ENCODE measurements at regions not wholly inside any gene's neighbourhood (a gene's known extent, or its start where the extent isn't known, plus 50 kb on each side); places are given as distances from the start of the nearest gene placed in this dataset.
A peak's percentile ranks its signal among the peaks of the same experiment; 100 is the strongest.

- Histone ChIP-seq H3K9me3 (ENCODE audit: control insufficient read depth, insufficient read depth, low read length) (no peaks in the 10 kb centered on the region), H3K27me3 (ENCODE audit: control insufficient read depth, insufficient read depth, low read length) (no peaks in the 10 kb centered on the region), H3K4me1 (ENCODE audit: control insufficient read depth, insufficient read depth, low read length) (no peaks in the 10 kb centered on the region), H3K27ac (ENCODE audit: low read length) (no peak overlapping the region), H3K36me3 (ENCODE audit: control insufficient read depth, insufficient read depth, low read length) (no peaks in the 10 kb centered on the region), H3K4me3 (ENCODE audit: low read length) (no peak overlapping the region)
- Mint-ChIP-seq H3K36me3 (no peaks in the 10 kb centered on the region), H3K4me1 (no peaks in the 10 kb centered on the region), H3K27me3 (ENCODE audit: low read depth in 2 of 2) (peaks cover 0 to 4% of the 10 kb centered on the region in 2 donors), H3K9me3 (no peaks in the 10 kb centered on the region), H3K27ac (no peak overlapping the region), H3K4me3 (no peak overlapping the region)
- no peak for TF ChIP-seq CTCF (IDR thresholded peaks at IDR 0.05)
- intact Hi-C loops (cut with micrococcal nuclease), result no loop called here
- ATAC-seq (no peak), DNase-seq (no peak)
Observed at GRCh38 chr1:243996223-243996622, 54.9 kb upstream of the ZBTB18 start.

GRCh38 chr1:243991650-243992049 is 59.4 kb upstream of the ZBTB18 start:
- no peak for TF ChIP-seq CTCF (IDR thresholded peaks at IDR 0.05)
- Mint-ChIP-seq H3K4me3 (no peak overlapping the region), H3K36me3 (no peaks in the 10 kb centered on the region), H3K4me1 (no peaks in the 10 kb centered on the region), H3K9me3 (peaks cover 0 to 2% of the 10 kb centered on the region in 2 donors), H3K27ac (no peak overlapping the region), H3K27me3 (ENCODE audit: low read depth in 2 of 2) (peaks cover 8 to 9% of the 10 kb centered on the region in 2 donors)
- H3K27me3 ChIP-seq (ENCODE audit: control insufficient read depth, insufficient read depth, low read length), result no peaks in the 10 kb centered on the region
- no peak overlapping the region for H3K4me3 ChIP-seq (ENCODE audit: low read length)
- H3K4me1 ChIP-seq (ENCODE audit: control insufficient read depth, insufficient read depth, low read length), result no peaks in the 10 kb centered on the region
- no peak overlapping the region for H3K27ac ChIP-seq (ENCODE audit: low read length)
- no peaks in the 10 kb centered on the region for H3K9me3 ChIP-seq (ENCODE audit: control insufficient read depth, insufficient read depth, low read length)
- WGBS (ENCODE audit: insufficient coverage), result 71% methylated on average over 3 of the region's 3 CpGs
- DNase-seq (no peak), ATAC-seq (no peak)
- intact Hi-C loops (cut with micrococcal nuclease), result no loop called here
- H3K36me3 ChIP-seq (ENCODE audit: control insufficient read depth, insufficient read depth, low read length), result no peaks in the 10 kb centered on the region

GRCh38 chr1:243984788-243985187 is 66.3 kb upstream of the ZBTB18 start:
- WGBS (ENCODE audit: insufficient coverage), result 92% methylated on average over 10 of the region's 10 CpGs
- H3K4me1 Mint-ChIP-seq, result no peaks in the 10 kb centered on the region
- no peaks in the 10 kb centered on the region for H3K9me3 ChIP-seq (ENCODE audit: control insufficient read depth, insufficient read depth, low read length)
- H3K27ac Mint-ChIP-seq, result no peak overlapping the region
- DNase-seq (no peak), ATAC-seq (no peak)
- H3K4me3 Mint-ChIP-seq, result no peak overlapping the region
- H3K4me3 ChIP-seq (ENCODE audit: low read length), result no peak overlapping the region
- TF ChIP-seq CTCF (IDR thresholded peaks at IDR 0.05), result no peak
- no peaks in the 10 kb centered on the region for H3K36me3 Mint-ChIP-seq
- no peaks in the 10 kb centered on the region for H3K4me1 ChIP-seq (ENCODE audit: control insufficient read depth, insufficient read depth, low read length)
- H3K9me3 Mint-ChIP-seq, result no peaks in the 10 kb centered on the region
- H3K27me3 ChIP-seq (ENCODE audit: control insufficient read depth, insufficient read depth, low read length), result no peaks in the 10 kb centered on the region
- no peak overlapping the region for H3K27ac ChIP-seq (ENCODE audit: low read length)
- H3K27me3 Mint-ChIP-seq (ENCODE audit: low read depth in 2 of 2), result peaks cover 11 to 30% of the 10 kb centered on the region in 2 donors
- intact Hi-C loops (cut with micrococcal nuclease), result no loop called here
- H3K36me3 ChIP-seq (ENCODE audit: control insufficient read depth, insufficient read depth, low read length), result no peaks in the 10 kb centered on the region

GRCh38 chr1:243982447-243983018 is 68.5 kb upstream of the ZBTB18 start:
- intact Hi-C loops (cut with micrococcal nuclease), result no loop called here
- no peak overlapping the region for H3K4me3 Mint-ChIP-seq

More at GRCh38 chr1:243982447-243983018, 68.5 kb upstream of the ZBTB18 start:
- DNase-seq (no peak), ATAC-seq (peak in 1 of 3 donors; percentile 18)
- TF ChIP-seq CTCF (IDR thresholded peaks at IDR 0.05), result no peak
- H3K27ac Mint-ChIP-seq, result no peak overlapping the region
- H3K4me1 Mint-ChIP-seq, result no peaks in the 10 kb centered on the region
- H3K36me3 Mint-ChIP-seq, result no peaks in the 10 kb centered on the region
- H3K27me3 Mint-ChIP-seq (ENCODE audit: low read depth in 2 of 2), result peaks cover 11 to 30% of the 10 kb centered on the region in 2 donors
- Histone ChIP-seq H3K9me3 (ENCODE audit: control insufficient read depth, insufficient read depth, low read length) (no peaks in the 10 kb centered on the region), H3K4me3 (ENCODE audit: low read length) (no peak overlapping the region), H3K36me3 (ENCODE audit: control insufficient read depth, insufficient read depth, low read length) (no peaks in the 10 kb centered on the region), H3K4me1 (ENCODE audit: control insufficient read depth, insufficient read depth, low read length) (no peaks in the 10 kb centered on the region), H3K27me3 (ENCODE audit: control insufficient read depth, insufficient read depth, low read length) (no peaks in the 10 kb centered on the region), H3K27ac (ENCODE audit: low read length) (no peak overlapping the region)
- H3K9me3 Mint-ChIP-seq, result no peaks in the 10 kb centered on the region
- WGBS (ENCODE audit: insufficient coverage), result 82% methylated on average over 7 of the region's 7 CpGs

All from natural killer cell (primary cell).